Memory B cell (primary cell): ENCODE measurements at regions not wholly inside any gene's neighbourhood (a gene's known extent, or its start where the extent isn't known, plus 50 kb on each side); places are given as distances from the start of the nearest gene placed in this dataset.

Experiments
- ATAC-seq: fragments of 150-1000 bp; cut with Tn5 transposase; 2 replicates; pipeline ENCODE4 v1.10.0; 2021; ENCODE audit warnings: low read depth, mild to moderate bottlenecking, moderate library complexity
- DNase-seq, 2 donors: peaks; one replicate each; pipeline ENCODE4 v3.0.0; 2022; ENCODE audit warnings: low spot score in 2 of 2
- H3K27ac Mint-ChIP-seq: one replicate; pipeline ENCODE4 v1.8.0; 2022; ENCODE audit warnings: mild to moderate bottlenecking, moderate library complexity, mixed read lengths
- H3K27me3 Mint-ChIP-seq: one replicate; pipeline ENCODE4 v1.8.0; 2022; ENCODE audit warnings: mixed read lengths
- H3K36me3 Mint-ChIP-seq: one replicate; pipeline ENCODE4 v1.8.0; 2022; ENCODE audit warnings: mild to moderate bottlenecking, mixed read lengths
- H3K4me1 Mint-ChIP-seq: one replicate; pipeline ENCODE4 v1.8.0; 2022; ENCODE audit warnings: mixed read lengths
- H3K4me3 Mint-ChIP-seq: one replicate; pipeline ENCODE4 v1.8.0; 2022; ENCODE audit warnings: mild to moderate bottlenecking, moderate library complexity, mixed read lengths
- H3K9me3 Mint-ChIP-seq: one replicate; pipeline ENCODE4 v1.8.0; 2022; ENCODE audit warnings: mixed read lengths

GRCh38 chr4:189341881-189342280, 598.8 kb upstream of the FRG1 start:
- ATAC-seq (no peak), DNase-seq (no peak)
- H3K4me3 Mint-ChIP-seq = no peak overlapping the region
- H3K27me3 Mint-ChIP-seq = no peaks in the 10 kb centered on the region
- H3K9me3 Mint-ChIP-seq = peaks cover 12% of the 10 kb centered on the region
- no peaks in the 10 kb centered on the region for H3K4me1 Mint-ChIP-seq
- no peaks in the 10 kb centered on the region for H3K36me3 Mint-ChIP-seq
- H3K27ac Mint-ChIP-seq = no peak overlapping the region

GRCh38 chr4:189355590-189355989, 585.1 kb upstream of the FRG1 start:
- ATAC-seq = no peak
- no peaks in the 10 kb centered on the region for H3K27me3 Mint-ChIP-seq
- no peaks in the 10 kb centered on the region for H3K36me3 Mint-ChIP-seq
- H3K27ac Mint-ChIP-seq = no peak overlapping the region
- H3K4me1 Mint-ChIP-seq = no peaks in the 10 kb centered on the region
- no peak for DNase-seq
- H3K9me3 Mint-ChIP-seq = peaks cover 1% of the 10 kb centered on the region
- no peak overlapping the region for H3K4me3 Mint-ChIP-seq

- Mint-ChIP-seq H3K27me3 (no peaks in the 10 kb centered on the region), H3K27ac (no peak overlapping the region)
- ATAC-seq = no peak
These were observed 578.3 kb upstream of the FRG1 start for GRCh38 chr4:189362364-189362763.

GRCh38 chr4:189364032-189364449, 576.6 kb upstream of the FRG1 start:
- peaks cover 5% of the 10 kb centered on the region for H3K9me3 Mint-ChIP-seq
- no peaks in the 10 kb centered on the region for H3K36me3 Mint-ChIP-seq
- ATAC-seq (no peak), DNase-seq (no peak)
- H3K27me3 Mint-ChIP-seq = no peaks in the 10 kb centered on the region
- H3K4me1 Mint-ChIP-seq = no peaks in the 10 kb centered on the region
- H3K27ac Mint-ChIP-seq = no peak overlapping the region
- H3K4me3 Mint-ChIP-seq = no peak overlapping the region

More at GRCh38 chr4:189362364-189362763, 578.3 kb upstream of the FRG1 start:
- Mint-ChIP-seq H3K36me3 (no peaks in the 10 kb centered on the region), H3K9me3 (peaks cover 3% of the 10 kb centered on the region), H3K4me3 (no peak overlapping the region), H3K4me1 (no peaks in the 10 kb centered on the region)
- no peak for DNase-seq

- Mint-ChIP-seq H3K9me3 (peaks cover 5% of the 10 kb centered on the region), H3K4me1 (no peaks in the 10 kb centered on the region), H3K4me3 (no peak overlapping the region), H3K27me3 (no peaks in the 10 kb centered on the region), H3K27ac (no peak overlapping the region), H3K36me3 (no peaks in the 10 kb centered on the region)
- no peak for ATAC-seq
- no peak for DNase-seq
These were observed 575.2 kb upstream of the FRG1 start for GRCh38 chr4:189365451-189365850.

- no peaks in the 10 kb centered on the region for H3K4me1 Mint-ChIP-seq
- DNase-seq = no peak
These were observed 572.8 kb upstream of the FRG1 start for GRCh38 chr4:189367832-189368231.

GRCh38 chr4:189374176-189374575, 566.5 kb upstream of the FRG1 start:
- ATAC-seq (no peak), DNase-seq (no peak)
- no peak overlapping the region for H3K27ac Mint-ChIP-seq
- H3K4me1 Mint-ChIP-seq = no peaks in the 10 kb centered on the region
- H3K9me3 Mint-ChIP-seq = no peaks in the 10 kb centered on the region
- no peaks in the 10 kb centered on the region for H3K36me3 Mint-ChIP-seq
- no peaks in the 10 kb centered on the region for H3K27me3 Mint-ChIP-seq
- no peak overlapping the region for H3K4me3 Mint-ChIP-seq

More at GRCh38 chr4:189367832-189368231, 572.8 kb upstream of the FRG1 start:
- Mint-ChIP-seq H3K4me3 (no peak overlapping the region), H3K36me3 (no peaks in the 10 kb centered on the region), H3K9me3 (peaks cover 2% of the 10 kb centered on the region), H3K27me3 (no peaks in the 10 kb centered on the region), H3K27ac (no peak overlapping the region)
- no peak for ATAC-seq

- Mint-ChIP-seq H3K27ac (no peak overlapping the region), H3K36me3 (no peaks in the 10 kb centered on the region), H3K4me3 (no peak overlapping the region), H3K27me3 (no peaks in the 10 kb centered on the region), H3K4me1 (no peaks in the 10 kb centered on the region), H3K9me3 (no peaks in the 10 kb centered on the region)
- no peak for DNase-seq
- ATAC-seq = no peak
These were observed 563.8 kb upstream of the FRG1 start for GRCh38 chr4:189376901-189377300.

GRCh38 chr4:189377569-189377968, 563.1 kb upstream of the FRG1 start:
- ATAC-seq (no peak), DNase-seq (no peak)
- no peaks in the 10 kb centered on the region for H3K9me3 Mint-ChIP-seq
- no peak overlapping the region for H3K27ac Mint-ChIP-seq
- H3K4me1 Mint-ChIP-seq = no peaks in the 10 kb centered on the region
- H3K27me3 Mint-ChIP-seq = no peaks in the 10 kb centered on the region
- no peaks in the 10 kb centered on the region for H3K36me3 Mint-ChIP-seq
- no peak overlapping the region for H3K4me3 Mint-ChIP-seq

- no peak overlapping the region for H3K4me3 Mint-ChIP-seq
- no peaks in the 10 kb centered on the region for H3K4me1 Mint-ChIP-seq
- no peaks in the 10 kb centered on the region for H3K27me3 Mint-ChIP-seq
- H3K9me3 Mint-ChIP-seq = peaks cover 11% of the 10 kb centered on the region
- DNase-seq = no peak
- H3K27ac Mint-ChIP-seq = no peak overlapping the region
- no peak for ATAC-seq
- no peaks in the 10 kb centered on the region for H3K36me3 Mint-ChIP-seq
These were observed 555.6 kb upstream of the FRG1 start for GRCh38 chr4:189385098-189385497.

GRCh38 chr4:189385579-189385978, 555.1 kb upstream of the FRG1 start:
- no peak overlapping the region for H3K27ac Mint-ChIP-seq
- no peaks in the 10 kb centered on the region for H3K36me3 Mint-ChIP-seq
- no peaks in the 10 kb centered on the region for H3K27me3 Mint-ChIP-seq
- no peak for ATAC-seq
- H3K4me3 Mint-ChIP-seq = no peak overlapping the region
- H3K9me3 Mint-ChIP-seq = peaks cover 11% of the 10 kb centered on the region
- DNase-seq = no peak
- H3K4me1 Mint-ChIP-seq = no peaks in the 10 kb centered on the region

- Mint-ChIP-seq H3K27me3 (no peaks in the 10 kb centered on the region), H3K27ac (no peak overlapping the region), H3K9me3 (peaks cover 7% of the 10 kb centered on the region), H3K4me3 (no peak overlapping the region), H3K4me1 (no peaks in the 10 kb centered on the region), H3K36me3 (no peaks in the 10 kb centered on the region)
- DNase-seq (no peak), ATAC-seq (no peak)
These were observed 544.2 kb upstream of the FRG1 start for GRCh38 chr4:189396435-189396834.

GRCh38 chr4:189404271-189404670, 536.4 kb upstream of the FRG1 start:
- no peak overlapping the region for H3K4me3 Mint-ChIP-seq
- H3K36me3 Mint-ChIP-seq = no peaks in the 10 kb centered on the region
- H3K27ac Mint-ChIP-seq = no peak overlapping the region
- H3K27me3 Mint-ChIP-seq = no peaks in the 10 kb centered on the region
- DNase-seq = no peak
- H3K9me3 Mint-ChIP-seq = peaks cover 11% of the 10 kb centered on the region
- no peak for ATAC-seq
- no peaks in the 10 kb centered on the region for H3K4me1 Mint-ChIP-seq

- Mint-ChIP-seq H3K27ac (no peak overlapping the region), H3K4me3 (no peak overlapping the region), H3K4me1 (no peaks in the 10 kb centered on the region), H3K27me3 (no peaks in the 10 kb centered on the region), H3K36me3 (no peaks in the 10 kb centered on the region), H3K9me3 (peaks cover 9% of the 10 kb centered on the region)
- no peak for ATAC-seq
- no peak for DNase-seq
These were observed 531.5 kb upstream of the FRG1 start for GRCh38 chr4:189409158-189409557.

- DNase-seq = no peak
- Mint-ChIP-seq H3K36me3 (no peaks in the 10 kb centered on the region), H3K4me3 (no peak overlapping the region), H3K27ac (no peak overlapping the region), H3K27me3 (no peaks in the 10 kb centered on the region), H3K4me1 (no peaks in the 10 kb centered on the region), H3K9me3 (peaks cover 4% of the 10 kb centered on the region)
- no peak for ATAC-seq
These were observed 526.7 kb upstream of the FRG1 start for GRCh38 chr4:189414021-189414420.
